NCI-H1436 (cell line): ENCODE measurements at regions not wholly inside any gene's neighbourhood (a gene's known extent, or its start where the extent isn't known, plus 50 kb on each side); places are given as distances from the start of the nearest gene placed in this dataset.

ENCODE experiments used
- DNase-seq: peaks from one replicate; lab custom pipeline; 2025; lab: John Stamatoyannopoulos, UW

- DNase-seq: no peak
These were observed 242.4 kb downstream of the FAM76B start for GRCh38 chr11:95547186-95547585.

- no peak for DNase-seq
These were observed 244.3 kb downstream of the FAM76B start for GRCh38 chr11:95545116-95545875.

- no peak for DNase-seq
These were observed 245.3 kb downstream of the FAM76B start for GRCh38 chr11:95544095-95544856.

- no peak for DNase-seq
These were observed 246.6 kb downstream of the FAM76B start for GRCh38 chr11:95542868-95543551.

- DNase-seq: no peak
These were observed 247.9 kb downstream of the FAM76B start for GRCh38 chr11:95541715-95542114.

GRCh38 chr11:95536047-95536690 lies 253.4 kb downstream of the FAM76B start:
- no peak for DNase-seq

- no peak for DNase-seq
These were observed 254.8 kb downstream of the FAM76B start for GRCh38 chr11:95534809-95535208.

GRCh38 chr11:95534226-95534625 lies 255.4 kb downstream of the FAM76B start:
- no peak for DNase-seq

GRCh38 chr11:95531116-95531515 lies 258.5 kb downstream of the FAM76B start:
- DNase-seq: no peak

GRCh38 chr11:95524314-95525036 lies 265.1 kb downstream of the FAM76B start:
- DNase-seq: peak; percentile 39

GRCh38 chr11:95522874-95523273 lies 266.7 kb downstream of the FAM76B start:
- DNase-seq: no peak

GRCh38 chr11:95521862-95522261 lies 267.7 kb downstream of the FAM76B start:
- DNase-seq: no peak

- no peak for DNase-seq
These were observed 268.4 kb downstream of the FAM76B start for GRCh38 chr11:95521133-95521542.

GRCh38 chr11:95520369-95521132 lies 269.0 kb downstream of the FAM76B start:
- DNase-seq: no peak

- no peak for DNase-seq
These were observed 269.7 kb downstream of the FAM76B start for GRCh38 chr11:95519912-95520311.

GRCh38 chr11:95517453-95517852 lies 272.1 kb downstream of the FAM76B start:
- DNase-seq: no peak

- DNase-seq: no peak
These were observed 272.8 kb downstream of the FAM76B start for GRCh38 chr11:95516786-95517185.

- DNase-seq: no peak
These were observed 273.4 kb downstream of the FAM76B start for GRCh38 chr11:95516175-95516574.

GRCh38 chr11:95515371-95515770 lies 274.2 kb downstream of the FAM76B start:
- no peak for DNase-seq

GRCh38 chr11:95514416-95515110 lies 275.0 kb downstream of the FAM76B start:
- DNase-seq: no peak
